GM12878 (cell line): ENCODE measurements at regions not wholly inside any gene's neighbourhood (a gene's known extent, or its start where the extent isn't known, plus 50 kb on each side); places are given as distances from the start of the nearest gene placed in this dataset.

Experiments used
- CTCF ChIP-seq, 3 experiments: IDR thresholded peaks in 2 of 3; conservative IDR thresholded peaks in 1 of 3; 2 replicates each; pipeline ENCODE4 v1.5.1; 2011; ENCODE audit warnings: low read depth in 3 of 3, low read length in 3 of 3, mild to moderate bottlenecking in 3 of 3, control low read depth in 2 of 3, moderate library complexity in 2 of 3, inconsistent platforms in 1 of 3, mixed read lengths in 1 of 3; ENCODE audit not compliant: control insufficient read depth in 2 of 3, insufficient read depth in 1 of 3; ENCODE audit errors: extremely low read depth in 1 of 3
- NRF1 ChIP-seq: conservative IDR thresholded peaks from 2 replicates; pipeline ENCODE4 v1.6.1; 2011; ENCODE audit warnings: mild to moderate bottlenecking, low read depth, low read length, improper control_type of control experiment
- POLR2A ChIP-seq: IDR thresholded peaks from 2 replicates; pipeline ENCODE4 v1.6.1; 2011; ENCODE audit warnings: low read depth, mild to moderate bottlenecking, low read length
- POLR2AphosphoS2 ChIP-seq: IDR thresholded peaks from 2 replicates; pipeline ENCODE4 v1.6.1; 2011; ENCODE audit warnings: low read depth, mild to moderate bottlenecking, low read length, improper control_type of control experiment, moderate library complexity
- POLR2AphosphoS5 ChIP-seq: IDR thresholded peaks from 2 replicates; pipeline ENCODE4 v1.6.1; 2011; ENCODE audit warnings: mild to moderate bottlenecking, low read length, inconsistent platforms
- RBBP5 ChIP-seq: fragments of 200-600 bp; sonication (generic); conservative IDR thresholded peaks from 2 replicates; pipeline ENCODE4 v1.6.1; 2016
- RFX5 ChIP-seq: IDR thresholded peaks from 2 replicates; pipeline ENCODE4 v1.6.1; 2011; ENCODE audit warnings: low read depth, low read length, improper control_type of control experiment

- no peak for TF ChIP-seq CTCF (IDR thresholded peaks at IDR 0.05 in 2 of 3, conservative IDR thresholded peaks at IDR 0.05 in 1 of 3; ENCODE audit: control insufficient read depth in 2 of 3, extremely low read depth in 1 of 3, insufficient read depth in 1 of 3, low read depth in 3 of 3, low read length in 3 of 3)
- TF ChIP-seq NRF1 = no peak
- no peak for TF ChIP-seq POLR2A
- no peak for TF ChIP-seq RBBP5
- no peak for TF ChIP-seq POLR2AphosphoS5
- no peak for TF ChIP-seq RFX5
- TF ChIP-seq POLR2AphosphoS2 = no peak
Measured at GRCh38 chr2:107735201-107735600, 91.5 kb upstream of the RGPD4 start.
